HEK293T (cell line): ENCODE measurements at regions not wholly inside any gene's neighbourhood (a gene's known extent, or its start where the extent isn't known, plus 50 kb on each side); places are given as distances from the start of the nearest gene placed in this dataset.

Source experiments
- BHLHE40 ChIP-seq: fragments of 450-650 bp; IDR thresholded peaks from 2 replicates; pipeline ENCODE4 v1.6.1; 2016; ENCODE audit warnings: mild to moderate bottlenecking, moderate library complexity, borderline replicate concordance
- ELF4 ChIP-seq: fragments of 450-650 bp; IDR thresholded peaks from 2 replicates; pipeline ENCODE4 v1.6.1; 2017; ENCODE audit warnings: antibody characterized with exemption
- FOXK2 ChIP-seq: fragments of 450-650 bp; IDR thresholded peaks from 2 replicates; pipeline ENCODE4 v1.6.1; 2016; ENCODE audit warnings: mild to moderate bottlenecking
- HDGF ChIP-seq: fragments of 450-650 bp; IDR thresholded peaks from 2 replicates; pipeline ENCODE4 v1.6.1; 2017; ENCODE audit warnings: antibody characterized with exemption, borderline replicate concordance
- L3MBTL2 ChIP-seq: fragments of 450-650 bp; conservative IDR thresholded peaks from 2 replicates; pipeline ENCODE4 v1.6.1; 2016; ENCODE audit warnings: mild to moderate bottlenecking
- NFRKB ChIP-seq: fragments of 450-650 bp; IDR thresholded peaks from 2 replicates; pipeline ENCODE4 v1.6.1; 2016; ENCODE audit warnings: mild to moderate bottlenecking, moderate library complexity
- PKNOX1 ChIP-seq: fragments of 450-650 bp; IDR thresholded peaks from 2 replicates; pipeline ENCODE4 v1.6.1; 2016
- SP1 ChIP-seq: fragments of 450-650 bp; IDR thresholded peaks from 2 replicates; pipeline ENCODE4 v1.6.1; 2017
- TARDBP ChIP-seq: fragments of 450-650 bp; IDR thresholded peaks from 2 replicates; pipeline ENCODE4 v1.6.1; 2016
- ZNF384 ChIP-seq: fragments of 450-650 bp; IDR thresholded peaks from 2 replicates; pipeline ENCODE4 v1.6.1; 2016

GRCh38 chr7:68406480-68406879, 1191.8 kb upstream of the AUTS2 start:
- TF ChIP-seq TARDBP (no peak), ELF4 (no peak), NFRKB (no peak), HDGF (no peak), BHLHE40 (no peak), PKNOX1 (no peak), ZNF384 (no peak), L3MBTL2 (no peak), FOXK2 (no peak), SP1 (no peak)
